ENCODE measurements at regions not wholly inside any gene's neighbourhood (a gene's known extent, or its start where the extent isn't known, plus 50 kb on each side); places are given as distances from the start of the nearest gene placed in this dataset.

DNA sequence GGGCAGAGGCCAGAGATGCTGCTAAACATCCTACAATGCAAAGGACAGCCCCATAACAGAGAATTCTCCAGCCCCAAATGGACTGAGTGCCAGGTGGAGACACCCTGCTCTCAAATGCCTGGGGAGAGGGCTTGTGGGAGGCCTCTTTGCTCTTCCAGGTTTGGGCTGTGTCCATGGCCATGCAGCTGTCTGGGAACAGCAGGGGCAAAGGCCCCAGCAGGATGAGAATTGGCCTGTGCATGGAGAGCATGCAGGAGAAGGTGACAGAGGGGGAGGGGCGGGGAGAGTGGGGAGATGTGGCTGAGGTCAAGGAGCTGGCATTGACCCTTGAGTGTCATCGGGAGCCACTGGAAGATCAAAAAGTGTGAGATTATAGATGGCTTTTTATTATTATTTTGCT is 111.5 kb upstream of the ERCC6L2 start:
- no peak for DNase-seq (ENCODE audit: low read depth)
- no peak overlapping the region for H3K4me3 ChIP-seq (ENCODE audit: low read depth, low read length)
- TF ChIP-seq, protein P1, sequence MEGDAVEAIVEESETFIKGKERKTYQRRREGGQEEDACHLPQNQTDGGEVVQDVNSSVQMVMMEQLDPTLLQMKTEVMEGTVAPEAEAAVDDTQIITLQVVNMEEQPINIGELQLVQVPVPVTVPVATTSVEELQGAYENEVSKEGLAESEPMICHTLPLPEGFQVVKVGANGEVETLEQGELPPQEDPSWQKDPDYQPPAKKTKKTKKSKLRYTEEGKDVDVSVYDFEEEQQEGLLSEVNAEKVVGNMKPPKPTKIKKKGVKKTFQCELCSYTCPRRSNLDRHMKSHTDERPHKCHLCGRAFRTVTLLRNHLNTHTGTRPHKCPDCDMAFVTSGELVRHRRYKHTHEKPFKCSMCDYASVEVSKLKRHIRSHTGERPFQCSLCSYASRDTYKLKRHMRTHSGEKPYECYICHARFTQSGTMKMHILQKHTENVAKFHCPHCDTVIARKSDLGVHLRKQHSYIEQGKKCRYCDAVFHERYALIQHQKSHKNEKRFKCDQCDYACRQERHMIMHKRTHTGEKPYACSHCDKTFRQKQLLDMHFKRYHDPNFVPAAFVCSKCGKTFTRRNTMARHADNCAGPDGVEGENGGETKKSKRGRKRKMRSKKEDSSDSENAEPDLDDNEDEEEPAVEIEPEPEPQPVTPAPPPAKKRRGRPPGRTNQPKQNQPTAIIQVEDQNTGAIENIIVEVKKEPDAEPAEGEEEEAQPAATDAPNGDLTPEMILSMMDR (conservative IDR thresholded peaks at IDR 0.05; ENCODE audit: low read depth, low read length) = no peak

DNA sequence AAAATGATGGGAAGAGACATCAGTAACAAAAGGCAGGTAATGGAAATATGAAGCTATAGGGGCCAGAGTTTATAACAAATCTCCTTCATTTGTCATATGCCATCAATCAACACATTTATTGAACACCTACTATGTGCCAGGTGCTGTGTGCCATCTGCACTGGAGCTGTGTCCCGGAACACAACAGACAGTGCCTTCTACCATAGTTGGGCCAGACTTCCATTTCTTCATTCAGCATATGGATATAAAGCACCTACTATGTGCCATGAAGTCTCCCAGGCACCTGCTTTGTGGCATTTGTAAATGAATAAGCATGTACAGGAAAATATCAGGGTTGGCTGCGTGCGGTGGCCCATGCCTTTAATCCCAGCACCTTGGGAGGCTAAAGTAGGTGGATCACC is 112.5 kb upstream of the ERCC6L2 start:
- TF ChIP-seq, protein P1 (conservative IDR thresholded peaks at IDR 0.05; ENCODE audit: low read depth, low read length) = no peak
- no peak overlapping the region for H3K4me3 ChIP-seq (ENCODE audit: low read depth, low read length)
- DNase-seq (ENCODE audit: low read depth) = no peak

DNA sequence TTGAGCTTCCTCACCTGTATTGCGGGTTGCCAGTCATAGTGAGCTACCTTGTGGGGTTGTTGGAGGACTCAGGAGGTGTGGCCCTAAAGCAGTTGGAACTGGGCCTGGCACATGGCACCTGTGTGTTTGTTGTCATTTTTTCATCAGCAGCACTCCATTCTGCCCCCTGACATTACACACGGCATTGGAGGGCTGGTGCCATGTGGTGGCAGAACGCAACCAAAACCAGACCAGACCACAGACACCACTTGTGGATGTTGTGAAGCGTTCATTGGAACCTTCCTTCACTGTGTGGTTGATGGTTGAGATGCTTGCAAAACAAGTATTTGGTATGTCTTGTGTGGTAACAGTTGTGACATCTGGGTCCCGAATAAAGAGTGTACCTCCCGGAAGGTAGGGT is 113.2 kb upstream of the ERCC6L2 start:
- DNase-seq (ENCODE audit: low read depth) = no peak
- TF ChIP-seq, protein P1 (conservative IDR thresholded peaks at IDR 0.05; ENCODE audit: low read depth, low read length) = no peak
- no peak overlapping the region for H3K4me3 ChIP-seq (ENCODE audit: low read depth, low read length)

DNA sequence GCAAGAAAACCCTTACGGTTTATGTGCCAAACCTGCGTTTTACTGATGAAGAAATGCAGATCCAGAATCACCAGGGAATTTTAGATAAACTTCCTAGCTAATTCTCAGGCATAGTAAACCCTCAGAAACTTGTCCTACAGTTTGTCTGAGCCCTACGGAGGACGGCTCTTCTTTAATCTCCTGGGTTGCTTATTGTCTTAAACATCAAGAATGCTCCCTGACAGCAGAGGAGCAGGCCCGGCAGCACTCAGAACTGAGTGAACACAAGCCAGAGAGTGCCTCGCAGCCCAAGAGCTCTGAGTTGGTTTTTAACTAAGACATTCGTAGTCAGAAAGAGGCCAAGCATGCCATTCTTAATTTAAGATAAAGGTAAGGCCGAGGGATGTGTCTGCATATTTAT is 114.7 kb upstream of the ERCC6L2 start:
- TF ChIP-seq, protein P1 (conservative IDR thresholded peaks at IDR 0.05; ENCODE audit: low read depth, low read length) = no peak
- H3K4me3 ChIP-seq (ENCODE audit: low read depth, low read length) = no peak overlapping the region
- no peak for DNase-seq (ENCODE audit: low read depth)

DNA sequence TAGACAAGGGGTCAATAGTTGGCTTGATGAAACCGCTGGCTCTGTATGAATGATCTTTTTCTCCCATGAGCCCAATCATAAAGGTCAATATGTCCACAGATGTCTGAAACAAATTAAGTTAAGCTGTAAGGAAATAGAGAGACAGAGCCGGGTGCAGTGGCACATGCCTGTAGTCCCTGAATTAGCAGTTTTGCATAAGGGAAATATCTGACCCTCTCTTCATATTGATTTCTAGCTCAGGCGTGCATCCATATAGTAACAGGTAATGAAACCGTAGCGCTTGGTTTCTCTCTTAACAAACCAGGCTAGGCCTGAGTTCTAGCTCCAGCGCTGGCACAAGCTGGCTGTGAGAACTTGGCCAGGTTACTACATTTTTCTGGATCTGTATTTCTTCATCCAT is 118.1 kb upstream of the ERCC6L2 start:
- DNase-seq (ENCODE audit: low read depth) = no peak
- TF ChIP-seq, protein P1 (conservative IDR thresholded peaks at IDR 0.05; ENCODE audit: low read depth, low read length) = no peak
- no peak overlapping the region for H3K4me3 ChIP-seq (ENCODE audit: low read depth, low read length)

DNA sequence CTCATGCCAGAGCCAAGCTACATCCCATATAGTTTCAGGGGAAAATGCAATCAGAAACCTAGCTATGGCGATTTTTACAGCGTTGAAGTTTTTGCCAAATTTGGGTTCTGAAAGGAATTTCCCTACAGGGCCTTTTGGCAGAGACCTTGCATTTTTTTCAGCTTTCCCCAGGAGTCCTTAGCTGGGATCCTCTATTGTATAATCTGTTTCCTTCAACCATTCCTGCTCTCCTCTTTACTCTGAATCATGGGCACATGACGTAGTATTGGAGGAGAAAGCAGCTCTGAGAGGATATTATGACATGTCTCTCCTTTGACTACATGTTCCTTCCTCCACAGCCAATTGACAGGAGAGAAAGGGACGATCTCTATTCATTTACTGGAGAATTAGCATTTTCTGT is 118.5 kb upstream of the ERCC6L2 start:
- TF ChIP-seq, protein P1 (conservative IDR thresholded peaks at IDR 0.05; ENCODE audit: low read depth, low read length) = no peak
- no peak overlapping the region for H3K4me3 ChIP-seq (ENCODE audit: low read depth, low read length)
- DNase-seq (ENCODE audit: low read depth) = peak; percentile 23

DNA sequence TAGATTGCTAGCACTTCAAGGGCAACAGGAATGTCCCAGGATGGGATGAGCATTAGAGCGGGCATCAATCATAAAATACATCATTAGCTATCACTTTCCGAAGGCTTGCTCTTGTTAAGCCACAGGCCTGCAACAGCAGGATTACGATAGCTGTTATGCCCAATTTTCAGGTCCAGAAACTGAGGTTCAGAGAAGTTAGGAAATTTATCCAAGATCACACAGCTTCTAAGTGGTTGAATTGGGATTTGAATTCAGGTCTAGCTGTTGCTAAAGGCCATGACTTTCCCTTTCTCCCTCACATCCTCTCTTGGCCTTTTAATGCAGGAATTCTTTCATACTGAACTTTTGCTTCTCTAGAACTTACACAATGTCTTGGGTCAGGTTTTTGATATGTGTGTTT is 119.4 kb upstream of the ERCC6L2 start:
- no peak for DNase-seq (ENCODE audit: low read depth)
- no peak overlapping the region for H3K4me3 ChIP-seq (ENCODE audit: low read depth, low read length)
- TF ChIP-seq, protein P1 (conservative IDR thresholded peaks at IDR 0.05; ENCODE audit: low read depth, low read length) = no peak
